Uterus (tissue), 2 donors: ENCODE measurements at regions not wholly inside any gene's neighbourhood (a gene's known extent, or its start where the extent isn't known, plus 50 kb on each side); places are given as distances from the start of the nearest gene placed in this dataset.

ENCODE experiments used
- POLR2A ChIP-seq, 2 donors: fragments of 450-650 bp; IDR thresholded peaks; one replicate each; pipeline ENCODE4 v1.6.1; 2016; ENCODE audit warnings: antibody characterized with exemption in 2 of 2, mild to moderate bottlenecking in 1 of 2, moderate library complexity in 1 of 2
- TF ChIP-seq, protein P1 (sequence below), 4 experiments: fragments of 200-600 bp in 2 of 4; fragments of 450-650 bp in 2 of 4; sonication (generic) in 2 of 4; IDR thresholded peaks; one replicate each; pipeline ENCODE4 v1.5.1; 2016 to 2019; ENCODE audit warnings: antibody characterized with exemption in 4 of 4, mild to moderate bottlenecking in 2 of 4, moderate library complexity in 1 of 4

DNA sequence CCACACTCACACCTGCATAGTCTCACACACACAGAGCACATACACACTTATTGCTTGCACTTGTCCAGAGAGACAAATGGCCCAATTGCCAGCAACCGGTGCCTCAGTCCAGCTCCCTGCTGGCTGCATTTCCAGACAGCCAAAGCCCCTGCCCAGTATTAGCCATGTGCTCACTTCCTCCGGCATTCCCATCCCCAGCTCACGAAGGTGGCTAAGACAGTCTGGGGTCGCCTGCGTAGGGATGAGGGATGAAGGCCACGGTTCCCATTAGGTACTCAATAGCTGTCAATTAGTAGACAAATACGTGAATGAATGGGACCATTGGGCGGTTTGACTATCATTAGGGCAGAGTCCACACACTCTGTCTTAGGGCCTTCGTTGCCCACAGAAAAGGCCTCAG is 146.8 kb upstream of the EGLN3 start:
- TF ChIP-seq, protein P1, sequence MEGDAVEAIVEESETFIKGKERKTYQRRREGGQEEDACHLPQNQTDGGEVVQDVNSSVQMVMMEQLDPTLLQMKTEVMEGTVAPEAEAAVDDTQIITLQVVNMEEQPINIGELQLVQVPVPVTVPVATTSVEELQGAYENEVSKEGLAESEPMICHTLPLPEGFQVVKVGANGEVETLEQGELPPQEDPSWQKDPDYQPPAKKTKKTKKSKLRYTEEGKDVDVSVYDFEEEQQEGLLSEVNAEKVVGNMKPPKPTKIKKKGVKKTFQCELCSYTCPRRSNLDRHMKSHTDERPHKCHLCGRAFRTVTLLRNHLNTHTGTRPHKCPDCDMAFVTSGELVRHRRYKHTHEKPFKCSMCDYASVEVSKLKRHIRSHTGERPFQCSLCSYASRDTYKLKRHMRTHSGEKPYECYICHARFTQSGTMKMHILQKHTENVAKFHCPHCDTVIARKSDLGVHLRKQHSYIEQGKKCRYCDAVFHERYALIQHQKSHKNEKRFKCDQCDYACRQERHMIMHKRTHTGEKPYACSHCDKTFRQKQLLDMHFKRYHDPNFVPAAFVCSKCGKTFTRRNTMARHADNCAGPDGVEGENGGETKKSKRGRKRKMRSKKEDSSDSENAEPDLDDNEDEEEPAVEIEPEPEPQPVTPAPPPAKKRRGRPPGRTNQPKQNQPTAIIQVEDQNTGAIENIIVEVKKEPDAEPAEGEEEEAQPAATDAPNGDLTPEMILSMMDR (IDR thresholded peaks at IDR 0.05), result no peak
- TF ChIP-seq POLR2A (IDR thresholded peaks at IDR 0.05), result no peak
